Ishikawa (cell line): ENCODE measurements at regions not wholly inside any gene's neighbourhood (a gene's known extent, or its start where the extent isn't known, plus 50 kb on each side); places are given as distances from the start of the nearest gene placed in this dataset.

Experiments used
- CEBPB ChIP-seq: IDR thresholded peaks from 2 replicates; pipeline ENCODE4 v1.6.1; 2012
- CREB1 ChIP-seq: IDR thresholded peaks from 2 replicates; pipeline ENCODE4 v1.6.1; 2012; ENCODE audit warnings: low read depth
- EGR1 ChIP-seq: IDR thresholded peaks from 2 replicates; pipeline ENCODE4 v1.6.1; 2012
- EP300 ChIP-seq: IDR thresholded peaks from 2 replicates; pipeline ENCODE4 v1.6.1; 2012; ENCODE audit warnings: borderline replicate concordance
- FOXM1 ChIP-seq: IDR thresholded peaks from 2 replicates; pipeline ENCODE4 v1.6.1; 2012; ENCODE audit warnings: low read depth, borderline replicate concordance
- NFIC ChIP-seq: IDR thresholded peaks from 2 replicates; pipeline ENCODE4 v1.6.1; 2012
- RAD21 ChIP-seq: IDR thresholded peaks from 2 replicates; pipeline ENCODE4 v1.6.1; 2012; ENCODE audit warnings: low read depth
- TAF1 ChIP-seq: IDR thresholded peaks from 2 replicates; pipeline ENCODE4 v1.6.1; 2012; ENCODE audit warnings: low read depth, mild to moderate bottlenecking
- TCF12 ChIP-seq: IDR thresholded peaks from 2 replicates; pipeline ENCODE4 v1.6.1; 2012; ENCODE audit warnings: low read depth
- TEAD4 ChIP-seq: IDR thresholded peaks from 2 replicates; pipeline ENCODE4 v1.6.1; 2012
- YY1 ChIP-seq: IDR thresholded peaks from 2 replicates; pipeline ENCODE4 v1.6.1; 2012; ENCODE audit warnings: low read depth
- ZBTB7A ChIP-seq: IDR thresholded peaks from 2 replicates; pipeline ENCODE4 v1.6.1; 2012; ENCODE audit warnings: low read depth
- TF ChIP-seq, protein P1 (sequence below): IDR thresholded peaks from 2 replicates; pipeline ENCODE4 v1.6.1; 2012; ENCODE audit warnings: low read depth, mild to moderate bottlenecking
- TF ChIP-seq, protein P2 (sequence below): IDR thresholded peaks from 2 replicates; pipeline ENCODE4 v1.6.1; 2012
- TF ChIP-seq, protein P3 (sequence below): IDR thresholded peaks from 2 replicates; pipeline ENCODE4 v1.6.1; 2012

DNA sequence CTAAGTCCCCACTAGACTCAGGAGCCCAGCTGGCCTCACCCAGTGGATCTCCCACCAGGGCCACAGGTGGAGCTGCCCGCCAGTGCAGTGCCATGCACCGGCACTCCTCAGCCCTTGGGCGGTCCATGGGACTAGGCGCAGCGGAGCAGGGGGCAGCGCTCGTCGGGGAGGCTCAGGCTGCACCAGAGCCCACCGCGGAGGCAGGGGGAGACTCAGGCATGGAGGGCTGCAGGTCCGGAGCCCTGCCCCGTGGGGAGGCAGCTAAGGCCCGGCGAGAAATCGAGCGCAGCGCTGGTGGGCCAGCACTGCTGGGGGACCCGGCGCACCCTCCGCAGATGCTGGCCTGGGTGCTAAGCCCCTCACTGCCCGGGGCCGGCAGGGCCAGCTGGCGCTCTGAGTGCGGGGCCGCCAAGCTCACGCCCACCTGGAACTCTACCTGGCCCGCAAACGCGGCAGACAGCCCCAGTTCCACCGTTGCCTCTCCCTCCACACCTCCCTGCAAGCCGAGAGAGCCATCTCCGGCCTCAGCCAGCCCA, 1275.2 kb upstream of the CNTN5 start:
- TF ChIP-seq CEBPB (no peak), TAF1 (no peak), TCF12 (no peak), RAD21 (no peak), FOXM1 (no peak), NFIC (no peak), ZBTB7A (no peak), EGR1 (no peak), CREB1 (no peak), YY1 (no peak), EP300 (no peak), TEAD4 (no peak)
- TF ChIP-seq, protein P1, sequence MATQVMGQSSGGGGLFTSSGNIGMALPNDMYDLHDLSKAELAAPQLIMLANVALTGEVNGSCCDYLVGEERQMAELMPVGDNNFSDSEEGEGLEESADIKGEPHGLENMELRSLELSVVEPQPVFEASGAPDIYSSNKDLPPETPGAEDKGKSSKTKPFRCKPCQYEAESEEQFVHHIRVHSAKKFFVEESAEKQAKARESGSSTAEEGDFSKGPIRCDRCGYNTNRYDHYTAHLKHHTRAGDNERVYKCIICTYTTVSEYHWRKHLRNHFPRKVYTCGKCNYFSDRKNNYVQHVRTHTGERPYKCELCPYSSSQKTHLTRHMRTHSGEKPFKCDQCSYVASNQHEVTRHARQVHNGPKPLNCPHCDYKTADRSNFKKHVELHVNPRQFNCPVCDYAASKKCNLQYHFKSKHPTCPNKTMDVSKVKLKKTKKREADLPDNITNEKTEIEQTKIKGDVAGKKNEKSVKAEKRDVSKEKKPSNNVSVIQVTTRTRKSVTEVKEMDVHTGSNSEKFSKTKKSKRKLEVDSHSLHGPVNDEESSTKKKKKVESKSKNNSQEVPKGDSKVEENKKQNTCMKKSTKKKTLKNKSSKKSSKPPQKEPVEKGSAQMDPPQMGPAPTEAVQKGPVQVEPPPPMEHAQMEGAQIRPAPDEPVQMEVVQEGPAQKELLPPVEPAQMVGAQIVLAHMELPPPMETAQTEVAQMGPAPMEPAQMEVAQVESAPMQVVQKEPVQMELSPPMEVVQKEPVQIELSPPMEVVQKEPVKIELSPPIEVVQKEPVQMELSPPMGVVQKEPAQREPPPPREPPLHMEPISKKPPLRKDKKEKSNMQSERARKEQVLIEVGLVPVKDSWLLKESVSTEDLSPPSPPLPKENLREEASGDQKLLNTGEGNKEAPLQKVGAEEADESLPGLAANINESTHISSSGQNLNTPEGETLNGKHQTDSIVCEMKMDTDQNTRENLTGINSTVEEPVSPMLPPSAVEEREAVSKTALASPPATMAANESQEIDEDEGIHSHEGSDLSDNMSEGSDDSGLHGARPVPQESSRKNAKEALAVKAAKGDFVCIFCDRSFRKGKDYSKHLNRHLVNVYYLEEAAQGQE: no peak
- TF ChIP-seq, protein P2, sequence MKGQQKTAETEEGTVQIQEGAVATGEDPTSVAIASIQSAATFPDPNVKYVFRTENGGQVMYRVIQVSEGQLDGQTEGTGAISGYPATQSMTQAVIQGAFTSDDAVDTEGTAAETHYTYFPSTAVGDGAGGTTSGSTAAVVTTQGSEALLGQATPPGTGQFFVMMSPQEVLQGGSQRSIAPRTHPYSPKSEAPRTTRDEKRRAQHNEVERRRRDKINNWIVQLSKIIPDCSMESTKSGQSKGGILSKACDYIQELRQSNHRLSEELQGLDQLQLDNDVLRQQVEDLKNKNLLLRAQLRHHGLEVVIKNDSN: no peak
- TF ChIP-seq, protein P3, sequence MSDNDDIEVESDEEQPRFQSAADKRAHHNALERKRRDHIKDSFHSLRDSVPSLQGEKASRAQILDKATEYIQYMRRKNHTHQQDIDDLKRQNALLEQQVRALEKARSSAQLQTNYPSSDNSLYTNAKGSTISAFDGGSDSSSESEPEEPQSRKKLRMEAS: no peak

DNA sequence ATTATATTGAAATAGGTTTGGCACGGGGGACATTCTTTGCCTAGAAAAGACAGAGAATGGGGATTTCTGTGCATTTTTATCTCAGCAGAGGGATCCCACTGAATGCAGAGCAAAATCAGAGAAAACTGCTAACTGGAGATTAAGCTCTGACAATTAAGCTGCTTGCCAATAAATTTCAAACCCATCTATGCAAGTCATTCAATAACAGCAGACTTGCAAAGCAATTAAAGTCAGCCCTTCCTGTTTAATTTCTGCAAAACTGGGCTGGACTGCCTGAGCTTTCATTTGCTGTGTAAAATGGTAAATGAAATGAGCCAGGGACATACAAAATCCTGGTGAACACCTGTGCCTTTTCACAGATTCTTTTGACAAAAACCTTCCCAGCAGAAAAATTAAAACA, 1273.9 kb upstream of the CNTN5 start:
- TF ChIP-seq CEBPB (no peak), NFIC (no peak), YY1 (no peak), CREB1 (no peak), ZBTB7A (no peak), TEAD4 (no peak)
- TF ChIP-seq, protein P2: no peak

DNA sequence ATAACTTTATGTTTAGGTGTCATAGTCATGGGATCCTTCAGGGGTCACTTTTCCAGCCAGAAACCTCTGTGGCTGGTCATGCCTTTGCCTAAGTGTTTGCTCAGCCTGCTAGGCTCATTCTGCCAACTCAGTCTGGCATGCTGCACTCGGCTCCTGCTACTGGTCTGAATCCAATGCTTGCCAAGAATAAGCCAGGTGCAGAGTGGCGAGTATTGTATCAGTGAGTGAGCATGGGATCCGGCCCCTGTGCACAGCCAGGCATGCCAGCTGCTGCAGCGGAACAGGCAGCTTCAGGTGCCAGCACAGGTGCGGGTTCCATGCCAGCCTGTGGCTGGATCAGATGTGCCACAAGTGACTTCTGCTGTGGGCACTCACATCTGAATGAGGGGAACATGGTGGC, 1269.3 kb upstream of the CNTN5 start:
- no peak for TF ChIP-seq NFIC
- TF ChIP-seq EGR1: no peak
- no peak for TF ChIP-seq RAD21
- TF ChIP-seq CEBPB: no peak
- TF ChIP-seq, protein P1: no peak
- no peak for TF ChIP-seq TCF12
- no peak for TF ChIP-seq CREB1
- no peak for TF ChIP-seq EP300
- no peak for TF ChIP-seq TAF1
- TF ChIP-seq, protein P2: no peak
- no peak for TF ChIP-seq FOXM1
- TF ChIP-seq YY1: no peak
- TF ChIP-seq, protein P3: no peak
- TF ChIP-seq ZBTB7A: no peak
- no peak for TF ChIP-seq TEAD4

DNA sequence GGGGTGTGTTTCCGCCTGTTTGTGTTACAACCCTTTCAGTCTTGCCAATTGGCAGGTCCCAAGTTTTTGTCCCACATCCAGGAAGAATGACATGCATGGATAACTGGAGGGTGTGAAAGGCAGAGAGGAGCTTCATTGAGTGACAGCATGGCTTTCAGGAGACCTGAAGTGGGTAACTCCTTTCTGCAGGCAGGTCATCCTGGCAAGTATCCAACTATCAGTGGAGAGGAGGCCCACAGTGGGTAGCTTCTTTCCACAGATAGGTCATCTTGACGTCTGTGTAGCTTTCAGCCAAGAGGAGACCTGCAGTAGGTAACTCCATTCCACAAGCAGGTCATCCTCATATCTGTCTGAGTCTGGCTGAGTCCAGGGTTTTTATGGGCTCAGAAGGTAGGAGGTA, 1268.8 kb upstream of the CNTN5 start:
- TF ChIP-seq TEAD4: no peak
- no peak for TF ChIP-seq TCF12
- TF ChIP-seq, protein P3: no peak
- no peak for TF ChIP-seq TAF1
- TF ChIP-seq EGR1: no peak
- TF ChIP-seq EP300: no peak
- no peak for TF ChIP-seq CEBPB
- no peak for TF ChIP-seq RAD21
- TF ChIP-seq, protein P2: no peak
- TF ChIP-seq YY1: no peak
- no peak for TF ChIP-seq CREB1
- TF ChIP-seq, protein P1: no peak
- TF ChIP-seq FOXM1: no peak
